ENCODE measurements at regions not wholly inside any gene's neighbourhood (a gene's known extent, or its start where the extent isn't known, plus 50 kb on each side); places are given as distances from the start of the nearest gene placed in this dataset.
"Not testable (repeated sequence)": the region's sequence is repeated elsewhere in the genome, so short reads cannot be mapped to it uniquely, and the experiment has no call there.

- DNase-seq: no peak
Observed at GRCh38 chr1:10943041-10943440, 69.4 kb upstream of the TARDBP start.

DNA sequence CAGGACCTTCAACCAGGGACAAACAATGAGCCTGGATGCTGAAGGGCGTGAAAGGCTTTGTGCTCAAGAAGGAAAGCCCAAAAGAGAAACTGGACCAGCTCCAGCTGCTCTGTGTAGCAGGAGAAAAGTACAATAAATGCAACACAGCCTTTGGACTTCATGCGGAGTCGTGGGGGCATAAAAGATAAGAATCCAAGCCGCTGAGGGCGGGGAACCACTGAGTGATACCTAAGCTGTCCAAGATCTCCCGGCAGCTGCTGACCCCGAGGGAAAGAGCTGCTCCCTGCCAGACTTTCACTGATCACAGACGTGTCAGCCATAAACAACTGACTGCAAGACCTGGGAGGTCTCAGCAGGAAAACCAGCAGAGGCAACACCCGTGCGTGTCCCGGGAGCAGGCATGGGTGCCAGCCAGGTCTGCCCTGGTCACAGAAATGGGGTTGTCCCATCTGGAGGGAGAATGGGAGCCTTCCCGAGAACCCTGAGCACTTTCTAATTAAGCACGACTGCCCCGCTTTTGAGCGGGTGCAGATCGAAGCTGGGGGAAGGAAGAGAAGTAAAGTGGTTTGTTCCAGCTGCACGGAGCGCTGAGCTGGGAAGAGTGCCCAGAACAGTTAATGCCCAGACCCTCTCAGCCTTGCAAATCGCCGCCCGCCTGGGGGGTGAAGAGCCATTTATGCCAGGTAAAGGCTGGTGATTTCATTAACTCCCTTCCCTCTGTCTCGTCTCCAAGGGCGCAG lies 68.3 kb upstream of the TARDBP start:
- DNase-seq: peak; percentile 96

GRCh38 chr1:10945991-10946509 lies 66.4 kb upstream of the TARDBP start:
- DNase-seq: no peak

- no peak for DNase-seq
Observed at GRCh38 chr1:10947181-10947580, 65.3 kb upstream of the TARDBP start.

DNA sequence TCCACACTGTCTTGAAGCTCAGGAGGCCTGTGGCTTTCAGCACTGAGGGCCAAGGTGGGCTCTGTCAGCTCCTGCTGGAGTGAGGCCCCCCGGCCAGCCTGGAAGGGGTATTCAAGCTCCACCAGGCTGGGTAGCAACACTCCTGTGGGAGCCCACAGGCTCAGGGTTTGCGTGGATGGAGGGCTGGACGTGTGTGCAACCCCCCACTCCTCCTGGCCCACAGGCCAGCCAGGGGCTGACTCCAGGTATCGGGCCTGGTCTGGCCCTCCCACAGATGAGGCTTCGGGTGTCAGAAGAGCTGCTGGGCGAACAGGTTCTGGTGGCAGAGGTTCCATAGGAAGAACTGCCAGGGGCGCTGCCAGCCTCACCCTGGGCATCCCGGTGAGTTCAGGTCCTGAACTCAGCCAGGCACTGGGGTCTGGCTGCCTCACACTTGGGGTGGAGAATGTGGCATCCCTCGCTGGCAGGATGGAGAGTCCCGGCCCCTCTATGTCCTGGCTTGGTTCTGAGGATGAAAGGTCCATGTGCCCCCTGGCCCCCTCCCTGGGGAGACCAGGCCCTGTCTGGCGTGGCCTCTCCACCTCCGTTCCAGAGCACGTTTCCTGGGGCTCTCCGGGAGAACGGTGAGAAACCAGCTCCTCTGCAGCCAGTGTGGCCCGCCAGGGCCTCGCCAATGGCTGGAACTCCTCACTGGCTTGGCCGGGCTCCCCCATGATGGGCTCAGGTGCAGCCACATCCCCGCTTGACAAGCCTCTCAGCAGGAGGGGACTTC lies 64.6 kb upstream of the TARDBP start:
- no peak for DNase-seq

GRCh38 chr1:10948463-10948775 lies 64.0 kb upstream of the TARDBP start:
- no peak for DNase-seq

DNA sequence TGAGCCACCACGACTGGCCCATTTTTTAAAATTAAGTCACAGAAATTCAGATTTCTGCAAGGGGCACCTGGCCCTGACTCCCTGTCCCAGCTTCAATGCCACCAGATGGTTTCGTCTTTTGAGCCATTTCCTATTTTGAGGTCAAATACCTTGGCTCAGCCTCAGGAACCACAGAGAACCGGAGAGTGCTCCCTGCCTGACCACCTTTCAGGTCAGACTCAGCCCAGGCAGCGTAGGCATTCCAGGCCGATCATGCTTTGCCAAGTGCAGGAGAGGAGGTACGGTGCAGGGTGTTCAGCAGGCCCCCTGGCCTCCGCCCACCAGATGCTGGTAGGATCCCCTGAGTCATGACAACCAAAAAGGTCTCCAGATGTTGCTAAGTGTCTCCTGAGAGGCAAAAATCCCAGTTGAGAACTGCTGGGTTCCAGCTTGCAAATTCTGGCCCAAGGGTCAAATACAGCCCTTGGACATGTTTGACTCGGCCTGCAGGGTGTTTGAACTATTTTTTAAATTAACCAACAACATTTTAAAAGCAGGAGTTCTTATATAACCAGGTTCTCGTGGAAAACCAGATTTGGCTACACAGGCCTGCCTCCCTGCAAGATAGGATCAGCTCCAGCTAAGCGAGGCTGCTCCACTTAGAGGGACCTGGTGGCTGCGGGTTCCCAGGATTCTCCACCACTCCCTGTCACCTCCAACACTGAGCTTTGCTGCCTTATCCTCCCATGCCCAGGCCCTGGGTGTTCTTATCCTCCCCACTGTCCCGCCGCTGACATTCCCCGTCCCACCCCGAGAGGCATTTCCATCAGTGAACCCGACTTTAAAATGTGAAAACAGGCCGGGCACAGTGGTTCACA lies 61.9 kb upstream of the TARDBP start:
- no peak for DNase-seq

DNA sequence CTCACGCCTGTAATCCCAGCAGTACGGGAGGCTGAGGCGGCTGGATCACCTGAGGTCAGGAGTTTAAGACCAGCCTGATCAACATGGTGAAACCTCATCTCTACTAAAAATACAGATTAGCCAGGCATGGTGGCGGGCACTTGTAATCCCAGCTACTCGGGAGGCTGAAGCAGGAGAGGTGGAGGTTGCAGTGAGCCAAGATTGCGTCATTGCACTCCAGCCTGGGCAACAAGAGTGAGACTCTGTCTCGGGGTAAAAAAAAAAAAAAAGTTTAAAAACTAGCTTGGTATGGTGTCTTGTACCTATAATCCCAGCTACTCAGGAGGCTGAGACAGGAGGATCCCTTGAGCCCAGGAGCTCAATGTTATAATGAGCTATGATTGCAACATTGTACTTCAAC lies 61.2 kb upstream of the TARDBP start:
- not testable (repeated sequence) for DNase-seq

GRCh38 chr1:10951961-10952360 lies 60.5 kb upstream of the TARDBP start:
- no peak for DNase-seq

DNA sequence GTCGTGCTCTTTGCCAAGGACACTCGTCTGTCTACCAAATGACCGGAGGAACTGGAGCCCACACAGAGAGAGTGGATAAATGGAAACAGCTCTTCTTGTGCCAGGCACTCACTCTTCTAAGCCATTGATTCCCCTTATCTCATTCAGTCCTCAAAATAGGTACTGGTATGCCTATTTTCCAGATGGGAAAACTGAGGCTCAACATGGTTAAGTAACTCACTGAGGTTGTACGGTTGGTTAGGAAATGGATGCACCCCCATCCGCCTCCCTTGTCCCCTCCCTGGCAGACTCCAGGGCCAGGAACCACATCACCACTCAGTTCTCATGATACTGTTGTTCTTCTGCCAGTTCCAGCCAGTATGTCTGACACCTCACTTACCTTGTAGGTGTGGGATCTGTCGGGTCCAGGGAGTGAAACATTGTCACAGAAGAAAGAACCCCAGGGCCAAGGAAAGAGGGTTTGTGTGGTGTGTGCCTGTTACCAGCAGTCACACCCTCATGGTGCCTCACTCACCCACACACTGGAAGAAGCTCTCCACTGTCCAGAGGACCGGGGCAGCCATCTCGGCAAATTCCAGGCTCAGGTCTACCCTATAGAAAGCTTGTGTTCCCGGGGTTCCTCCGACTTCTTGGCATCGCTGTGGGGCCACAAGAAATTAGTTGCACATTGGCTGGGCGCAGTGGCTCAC lies 58.8 kb upstream of the TARDBP start:
- DNase-seq: no peak

DNA sequence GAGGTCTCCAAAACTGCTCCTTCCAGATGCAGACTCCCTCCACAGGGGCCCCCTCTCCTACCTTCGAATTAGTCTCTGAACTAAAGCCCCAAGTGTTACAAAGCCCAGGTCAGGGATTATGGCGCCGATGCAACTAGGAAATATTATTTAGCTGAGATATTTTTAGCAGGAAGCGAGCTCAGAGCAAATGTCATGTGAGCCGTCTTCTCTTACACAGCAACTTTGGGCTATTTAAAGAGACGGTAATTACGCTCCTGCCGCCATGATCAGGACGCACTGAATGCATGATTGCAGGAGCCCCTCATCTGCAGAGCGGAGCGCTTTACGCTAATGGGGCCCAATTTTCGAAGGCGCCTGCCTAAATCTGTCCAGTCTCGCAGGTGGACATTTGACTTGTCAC lies 55.3 kb upstream of the TARDBP start:
- DNase-seq: no peak

DNA sequence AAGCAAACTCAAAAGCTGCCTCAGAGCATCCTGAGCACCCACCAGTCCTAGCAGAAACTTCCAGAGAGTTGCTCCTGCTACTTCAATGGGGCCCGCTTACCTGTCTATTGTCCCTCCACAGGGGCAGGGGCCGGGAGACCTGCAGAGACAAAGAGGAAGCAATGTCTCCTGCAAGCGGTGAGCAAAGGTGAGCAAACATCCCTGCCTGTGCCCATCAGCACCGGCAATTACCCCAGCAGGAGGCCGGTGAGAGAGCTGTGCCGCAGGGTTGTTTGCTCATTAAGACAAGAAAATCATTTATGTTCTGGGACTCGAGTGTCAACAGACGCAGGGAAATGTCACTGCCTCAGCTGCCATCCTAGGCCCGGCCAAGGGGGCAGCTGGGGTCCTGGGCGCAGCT lies 53.8 kb upstream of the TARDBP start:
- DNase-seq: peak; percentile 90

DNA sequence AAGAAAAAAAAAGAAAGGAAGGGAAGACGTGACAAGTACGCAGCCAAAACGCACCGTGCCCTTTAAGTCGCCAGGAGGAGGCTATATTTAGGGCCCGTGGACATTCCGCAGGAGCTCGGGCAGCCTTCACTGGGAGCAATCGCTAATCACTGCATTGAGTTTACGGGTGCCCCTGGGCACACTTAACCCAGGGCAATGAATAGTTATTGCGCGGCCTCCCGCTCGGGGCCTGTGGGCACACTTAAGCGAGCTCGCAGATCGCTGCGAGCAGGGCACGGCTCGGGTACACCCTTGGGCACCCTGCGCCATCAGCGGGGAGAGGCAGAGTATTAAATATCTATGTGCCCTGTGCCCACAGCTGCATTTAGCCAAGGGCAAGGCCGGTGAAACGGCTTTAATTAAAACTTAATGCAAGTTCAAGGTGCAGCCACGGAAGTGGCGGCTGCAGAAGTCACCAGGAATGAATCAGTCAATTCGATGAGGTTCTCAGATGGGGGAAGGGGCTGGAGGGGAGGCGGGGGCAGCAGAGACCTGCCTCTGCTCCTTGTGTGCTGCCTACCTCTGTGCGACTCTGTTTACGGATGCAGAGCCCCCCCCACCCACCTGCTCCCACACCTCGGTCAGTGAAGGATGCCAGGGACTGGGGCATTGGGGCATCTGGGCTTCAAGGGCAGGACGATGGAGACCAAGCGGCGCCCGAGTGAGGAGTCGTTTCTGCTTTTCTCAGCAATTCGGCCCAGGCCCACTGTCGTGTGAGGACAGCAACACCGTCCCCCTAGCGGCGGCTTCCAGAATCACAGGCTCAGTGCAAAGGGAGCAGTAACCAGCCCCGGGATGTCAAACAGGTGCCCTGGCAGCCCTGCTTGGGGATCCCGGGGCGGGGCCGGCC lies 51.8 kb upstream of the TARDBP start:
- peak; percentile 54 for DNase-seq

- DNase-seq: no peak
Observed at GRCh38 chr1:10961300-10961833, 51.1 kb upstream of the TARDBP start.

- DNase-seq: peak; percentile 79
Observed at GRCh38 chr1:10962483-10962882, 50.0 kb upstream of the TARDBP start.
